GM19328 (cell line): ENCODE measurements at regions not wholly inside any gene's neighbourhood (a gene's known extent, or its start where the extent isn't known, plus 50 kb on each side); places are given as distances from the start of the nearest gene placed in this dataset.
"Not testable (repeated sequence)": the region's sequence is repeated elsewhere in the genome, so short reads cannot be mapped to it uniquely, and the experiment has no call there.

ENCODE experiments used
- ATAC-seq: cut with Tn5 transposase; IDR thresholded peaks from one replicate; pipeline ENCODE4 v1.9.1; 2021; ENCODE audit warnings: mild to moderate bottlenecking, moderate library complexity; ENCODE audit not compliant: unreplicated experiment

- no peak for ATAC-seq
Measured at GRCh38 chr10:8640878-8641277, 586.4 kb downstream of the GATA3 start.

GRCh38 chr10:8656261-8656660 lies 601.8 kb downstream of the GATA3 start:
- no peak for ATAC-seq

GRCh38 chr10:8659982-8660381 lies 605.5 kb downstream of the GATA3 start:
- ATAC-seq = no peak

- no peak for ATAC-seq
Measured at GRCh38 chr10:8661886-8662285, 607.4 kb downstream of the GATA3 start.

- no peak for ATAC-seq
Measured at GRCh38 chr10:8663131-8663530, 608.6 kb downstream of the GATA3 start.

GRCh38 chr10:8665322-8665721 lies 610.8 kb downstream of the GATA3 start:
- no peak for ATAC-seq

- ATAC-seq = no peak
Measured at GRCh38 chr10:8670461-8670860, 616.0 kb downstream of the GATA3 start.

- ATAC-seq = no peak
Measured at GRCh38 chr10:8674230-8674629, 619.7 kb downstream of the GATA3 start.

GRCh38 chr10:8677642-8678041 lies 623.2 kb downstream of the GATA3 start:
- no peak for ATAC-seq

GRCh38 chr10:8684916-8685315 lies 630.4 kb downstream of the GATA3 start:
- not testable (repeated sequence) for ATAC-seq

- no peak for ATAC-seq
Measured at GRCh38 chr10:8688881-8689280, 634.4 kb downstream of the GATA3 start.

- ATAC-seq = no peak
Measured at GRCh38 chr10:8691498-8692017, 637.1 kb downstream of the GATA3 start.

- ATAC-seq = not testable (repeated sequence)
Measured at GRCh38 chr10:8693635-8694034, 639.1 kb downstream of the GATA3 start.

GRCh38 chr10:8696746-8697145 lies 642.3 kb downstream of the GATA3 start:
- no peak for ATAC-seq

GRCh38 chr10:8700689-8701088 lies 646.2 kb downstream of the GATA3 start:
- no peak for ATAC-seq

GRCh38 chr10:8702181-8702580 lies 647.7 kb downstream of the GATA3 start:
- ATAC-seq = no peak

GRCh38 chr10:8705415-8705814 lies 650.9 kb downstream of the GATA3 start:
- no peak for ATAC-seq

- ATAC-seq = no peak
Measured at GRCh38 chr10:8712656-8713055, 658.2 kb downstream of the GATA3 start.

- no peak for ATAC-seq
Measured at GRCh38 chr10:8719971-8720370, 665.5 kb downstream of the GATA3 start.

- no peak for ATAC-seq
Measured at GRCh38 chr10:8721650-8722049, 667.2 kb downstream of the GATA3 start.

GRCh38 chr10:8722835-8723234 lies 668.3 kb downstream of the GATA3 start:
- ATAC-seq = no peak

GRCh38 chr10:8725343-8725742 lies 670.9 kb downstream of the GATA3 start:
- ATAC-seq = no peak

GRCh38 chr10:8726084-8726778 lies 671.7 kb downstream of the GATA3 start:
- ATAC-seq = no peak
